OCI-LY1 (cell line): ENCODE measurements at regions not wholly inside any gene's neighbourhood (a gene's known extent, or its start where the extent isn't known, plus 50 kb on each side); places are given as distances from the start of the nearest gene placed in this dataset.

Experiments used
- H2AFZ ChIP-seq: fragments of 200-600 bp; sonication (generic), shearing (Covaris generic); 2 replicates; pipeline ENCODE4 v1.6.0; 2014; ENCODE audit warnings: antibody characterized with exemption, mild to moderate bottlenecking, low read length
- H3F3A ChIP-seq: fragments of 200-600 bp; sonication (generic), shearing (Covaris generic); 2 replicates; pipeline ENCODE4 v1.6.0; 2014; ENCODE audit warnings: mild to moderate bottlenecking, antibody characterized with exemption, low read length, moderate library complexity; ENCODE audit not compliant: insufficient read depth
- H3K27ac ChIP-seq: fragments of 200-600 bp; sonication (generic); 2 replicates; pipeline ENCODE4 v1.5.1; 2014; ENCODE audit warnings: low read length, mixed run types, mild to moderate bottlenecking, low read depth; ENCODE audit not compliant: poor library complexity, severe bottlenecking
- H3K27me3 ChIP-seq: fragments of 200-600 bp; sonication (generic); 2 replicates; pipeline ENCODE4 v1.6.0; 2014; ENCODE audit warnings: antibody characterized with exemption, mild to moderate bottlenecking, low read length, moderate library complexity; ENCODE audit not compliant: insufficient read depth
- H3K36me3 ChIP-seq: fragments of 200-600 bp; sonication (generic); 2 replicates; pipeline ENCODE4 v1.6.1; 2014; ENCODE audit warnings: mild to moderate bottlenecking, antibody characterized with exemption, low read length, moderate library complexity, mixed read lengths; ENCODE audit not compliant: insufficient read depth
- H3K4me1 ChIP-seq: fragments of 200-600 bp; sonication (generic); 2 replicates; pipeline ENCODE4 v1.5.1; 2014; ENCODE audit warnings: mild to moderate bottlenecking, low read length, moderate library complexity; ENCODE audit not compliant: insufficient read depth, severe bottlenecking
- H3K4me2 ChIP-seq: fragments of 200-600 bp; sonication (generic), shearing (Covaris generic); 2 replicates; pipeline ENCODE4 v1.6.1; 2014; ENCODE audit warnings: low read length
- H3K4me3 ChIP-seq: fragments of 200-600 bp; sonication (generic); 2 replicates; pipeline ENCODE4 v1.5.1; 2014; ENCODE audit warnings: low read length, low read depth, mild to moderate bottlenecking, mixed read lengths; ENCODE audit not compliant: poor library complexity, severe bottlenecking
- H3K79me2 ChIP-seq: fragments of 200-600 bp; shearing (Covaris generic); 2 replicates; pipeline ENCODE4 v1.6.1; 2016; ENCODE audit warnings: mixed run types, low read length, mixed read lengths; ENCODE audit not compliant: insufficient read depth
- H3K9ac ChIP-seq: fragments of 200-600 bp; sonication (generic), shearing (Covaris generic); 2 replicates; pipeline ENCODE4 v1.6.1; 2014; ENCODE audit warnings: mild to moderate bottlenecking, low read length, mixed read lengths
- H3K9me2 ChIP-seq: fragments of 200-600 bp; sonication (generic), shearing (Covaris generic); 2 replicates; pipeline ENCODE4 v1.6.1; 2014; ENCODE audit warnings: low read depth, mild to moderate bottlenecking, low read length, mixed read lengths
- H3K9me3 ChIP-seq: fragments of 200-600 bp; shearing (Covaris generic); 2 replicates; pipeline ENCODE4 v1.6.1; 2014; ENCODE audit warnings: low read length, mixed read lengths
- H4K20me1 ChIP-seq: fragments of 200-600 bp; sonication (generic), shearing (Covaris generic); 2 replicates; pipeline ENCODE4 v1.6.0; 2016; ENCODE audit warnings: mild to moderate bottlenecking, low read length; ENCODE audit not compliant: insufficient read depth
- CTCF ChIP-seq: fragments of 200-600 bp; sonication (generic), shearing (Covaris generic); IDR thresholded peaks from 2 replicates; pipeline ENCODE4 v1.5.1; 2017; ENCODE audit warnings: mild to moderate bottlenecking, antibody characterized with exemption, low read length, moderate library complexity, mixed read lengths
- EZH2 ChIP-seq: fragments of 200-600 bp; sonication (generic), shearing (Covaris generic); IDR thresholded peaks from 2 replicates; pipeline ENCODE4 v1.8.0; 2017; ENCODE audit warnings: borderline replicate concordance, mixed run types, mild to moderate bottlenecking, antibody characterized with exemption, low read length, moderate library complexity, mixed read lengths

- Histone ChIP-seq H2AFZ (no peak overlapping the region), H3K79me2 (no peaks in the 10 kb centered on the region), H3K4me1 (no peaks in the 10 kb centered on the region), H3K27me3 (no peaks in the 10 kb centered on the region), H3K4me2 (no peak overlapping the region), H3K9me3 (no peaks in the 10 kb centered on the region), H4K20me1 (no peaks in the 10 kb centered on the region), H3K4me3 (no peak overlapping the region), H3K36me3 (no peaks in the 10 kb centered on the region), H3K27ac (no peak overlapping the region), H3K9ac (no peak overlapping the region), H3K9me2 (no peaks in the 10 kb centered on the region), H3F3A (no peaks in the 10 kb centered on the region)
- no peak for TF ChIP-seq CTCF
- no peak for TF ChIP-seq EZH2
Measured at GRCh38 chr3:191696348-191696747, 235.4 kb downstream of the PYDC2 start.

GRCh38 chr3:191699546-191699945 is 238.6 kb downstream of the PYDC2 start:
- H4K20me1 ChIP-seq: no peaks in the 10 kb centered on the region
- H3K4me3 ChIP-seq: no peak overlapping the region
- TF ChIP-seq CTCF (no peak), EZH2 (no peak)
- H3K36me3 ChIP-seq: no peaks in the 10 kb centered on the region
- no peak overlapping the region for H3K4me2 ChIP-seq
- no peaks in the 10 kb centered on the region for H3K9me2 ChIP-seq
- H3K9me3 ChIP-seq: peaks cover 2% of the 10 kb centered on the region; the same call in 1 of the 2 replicates
- H2AFZ ChIP-seq: no peak overlapping the region
- H3K9ac ChIP-seq: no peak overlapping the region
- no peaks in the 10 kb centered on the region for H3K79me2 ChIP-seq
- no peak overlapping the region for H3K27ac ChIP-seq
- H3F3A ChIP-seq: no peaks in the 10 kb centered on the region
- no peaks in the 10 kb centered on the region for H3K27me3 ChIP-seq
- no peaks in the 10 kb centered on the region for H3K4me1 ChIP-seq

- H3K4me1 ChIP-seq: no peaks in the 10 kb centered on the region
- H3K9me2 ChIP-seq: no peaks in the 10 kb centered on the region
- H3F3A ChIP-seq: no peaks in the 10 kb centered on the region
- H3K27ac ChIP-seq: no peak overlapping the region
- H2AFZ ChIP-seq: no peak overlapping the region
- no peak overlapping the region for H3K4me2 ChIP-seq
- H3K27me3 ChIP-seq: no peaks in the 10 kb centered on the region
- TF ChIP-seq CTCF (no peak; the same call in 1 of the 2 replicates), EZH2 (no peak)
- H4K20me1 ChIP-seq: no peaks in the 10 kb centered on the region
- H3K4me3 ChIP-seq: no peak overlapping the region
- peaks cover 2% of the 10 kb centered on the region; the same call in 1 of the 2 replicates for H3K9me3 ChIP-seq
- H3K79me2 ChIP-seq: no peaks in the 10 kb centered on the region
- H3K36me3 ChIP-seq: no peaks in the 10 kb centered on the region
- no peak overlapping the region for H3K9ac ChIP-seq
Measured at GRCh38 chr3:191702121-191702520, 241.2 kb downstream of the PYDC2 start.
